ENCODE measurements at regions not wholly inside any gene's neighbourhood (a gene's known extent, or its start where the extent isn't known, plus 50 kb on each side); places are given as distances from the start of the nearest gene placed in this dataset.
"Not testable (repeated sequence)": the region's sequence is repeated elsewhere in the genome, so short reads cannot be mapped to it uniquely, and the experiment has no call there.

GRCh38 chr1:213324859-213325258 is 273.8 kb downstream of the RPS6KC1 start:
- no peak for DNase-seq (ENCODE audit: low read depth in 2 of 2)

DNA sequence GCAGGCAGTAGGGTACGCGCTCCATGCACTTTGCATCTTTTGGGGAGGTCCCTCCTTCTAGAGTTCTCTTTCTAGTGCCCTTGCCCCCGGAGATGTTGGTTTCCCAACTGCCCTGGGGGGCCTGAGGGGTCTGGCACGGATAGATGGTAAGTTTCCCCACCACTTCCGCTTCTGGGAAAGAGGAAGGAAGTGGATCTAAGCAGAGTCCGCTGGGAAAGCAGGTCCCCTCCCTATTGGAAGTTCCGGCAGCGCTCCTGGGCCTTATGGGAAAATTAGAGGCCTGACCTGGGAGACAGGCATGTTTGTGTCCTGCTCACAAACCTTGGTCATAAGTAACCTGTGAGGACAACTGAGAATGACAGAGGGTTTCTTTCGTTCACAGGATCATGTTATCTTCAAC is 274.4 kb downstream of the RPS6KC1 start:
- no peak for DNase-seq (ENCODE audit: low read depth in 2 of 2)

DNA sequence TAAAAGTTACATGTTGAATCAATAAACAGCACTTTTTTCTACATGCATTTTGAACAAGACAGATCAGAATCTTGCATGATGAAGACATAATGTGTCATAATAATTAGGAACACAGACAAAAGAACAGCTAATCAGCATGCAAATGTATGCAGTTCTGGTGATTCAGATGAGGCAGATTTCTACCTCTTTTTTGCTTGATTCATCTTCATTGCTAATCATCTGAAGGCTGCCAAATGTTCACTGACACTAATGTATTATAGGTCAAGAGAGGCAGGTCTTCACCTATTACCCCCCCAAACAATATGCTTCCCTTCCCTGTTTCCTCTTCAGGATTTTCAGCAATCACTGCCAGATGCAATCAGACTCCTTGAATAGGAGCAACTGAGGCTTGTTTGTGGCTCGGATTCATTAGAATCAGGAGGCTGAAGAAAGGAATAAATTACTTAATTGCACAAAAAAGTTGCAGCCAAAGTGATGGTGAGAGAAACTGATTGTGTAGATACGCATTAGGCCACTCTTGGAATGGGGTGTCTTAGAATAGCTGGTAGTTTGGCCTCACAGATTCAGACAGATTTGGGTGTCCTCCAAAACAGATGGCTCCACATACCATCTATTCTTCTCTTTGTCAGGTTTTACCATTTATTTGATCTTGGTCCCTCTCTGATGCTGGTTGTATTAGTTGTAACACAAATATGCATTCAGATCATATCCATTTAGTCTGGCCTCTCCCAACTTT is 275.4 kb downstream of the RPS6KC1 start:
- no peak for DNase-seq (ENCODE audit: low read depth in 2 of 2)

DNA sequence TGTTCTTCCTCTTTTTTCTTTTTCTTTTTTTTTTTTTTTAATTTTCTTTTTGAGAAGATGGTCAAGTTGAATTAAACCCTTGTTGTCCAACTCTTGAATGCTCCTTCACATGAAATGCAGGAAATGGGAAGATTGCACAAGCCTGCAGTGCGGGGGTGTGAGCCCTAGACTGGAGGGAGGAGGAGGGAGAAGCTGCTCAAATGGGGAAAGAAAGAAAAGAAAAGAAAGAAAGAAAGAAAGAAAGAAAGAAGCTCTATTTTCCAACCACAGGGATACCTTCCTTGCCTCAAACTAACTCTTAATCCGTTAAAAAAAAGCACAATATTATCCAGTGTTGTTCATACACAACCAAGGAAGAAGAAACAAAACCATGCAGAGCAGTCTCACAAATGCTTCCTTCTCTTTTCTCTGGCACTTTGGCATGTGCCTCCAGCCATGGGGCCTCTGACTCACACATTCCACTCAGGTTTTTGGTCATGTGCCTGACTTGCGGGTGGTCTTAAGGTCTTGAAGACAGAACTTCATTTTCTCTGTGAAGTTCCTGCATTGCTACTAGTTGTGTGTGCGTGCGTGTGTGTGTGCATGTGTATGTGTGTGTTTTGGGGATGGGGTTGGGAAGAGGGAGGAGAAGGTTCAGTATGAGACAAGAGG is 276.1 kb downstream of the RPS6KC1 start:
- DNase-seq (ENCODE audit: low read depth in 2 of 2), result no peak

- DNase-seq (ENCODE audit: low read depth in 2 of 2), result no peak
Observed at GRCh38 chr1:213329406-213330008, 278.5 kb downstream of the RPS6KC1 start.

DNA sequence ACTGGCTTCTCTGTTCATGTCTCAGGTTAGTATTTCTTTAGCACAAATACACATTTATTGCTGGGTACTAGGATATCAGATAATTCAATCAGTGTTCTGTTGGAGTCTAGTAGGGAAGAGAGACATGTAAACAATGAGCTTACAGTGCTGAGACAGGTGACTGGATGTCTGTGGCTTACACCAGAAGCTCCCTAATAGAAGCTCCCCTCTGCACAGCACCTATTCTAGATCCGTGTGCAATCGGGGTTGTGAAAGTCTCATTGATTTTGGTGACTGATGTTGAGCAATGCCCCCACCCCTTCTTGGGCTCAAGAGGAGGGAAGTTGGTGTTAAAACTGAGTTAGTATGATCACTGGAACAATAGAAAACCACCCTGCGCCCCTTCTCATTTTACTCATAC is 279.2 kb downstream of the RPS6KC1 start:
- DNase-seq (ENCODE audit: low read depth in 2 of 2), result no peak

DNA sequence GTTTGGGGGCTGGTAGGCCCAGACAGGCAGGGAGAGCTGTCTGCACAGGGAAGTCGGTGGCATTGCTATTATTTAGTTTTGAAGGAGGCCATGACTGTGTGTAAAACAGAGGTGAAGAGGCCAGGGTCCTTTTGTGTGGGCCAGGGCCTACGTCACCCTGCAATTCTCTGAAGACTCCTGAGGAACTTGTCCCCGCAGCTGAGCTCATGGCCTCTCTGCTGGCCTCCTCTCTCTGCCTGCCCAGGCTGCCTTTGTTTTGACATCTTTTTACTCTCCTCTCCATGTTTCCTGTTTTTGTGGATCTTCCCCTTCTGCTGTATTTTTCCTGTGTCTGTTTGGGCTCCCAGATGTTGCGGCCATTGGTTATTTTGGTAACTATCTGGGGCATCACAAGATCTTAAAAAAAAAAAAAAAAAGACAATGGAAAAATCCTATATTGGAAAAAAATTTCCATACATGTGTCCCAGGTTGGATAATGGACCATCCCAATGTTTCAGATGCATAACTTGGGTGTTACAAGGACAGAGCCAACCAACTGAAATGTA is 280.7 kb downstream of the RPS6KC1 start:
- no peak for DNase-seq (ENCODE audit: low read depth in 2 of 2)

GRCh38 chr1:213332491-213332890 is 281.4 kb downstream of the RPS6KC1 start:
- no peak for DNase-seq (ENCODE audit: low read depth in 2 of 2)

GRCh38 chr1:213333121-213333520 is 282.1 kb downstream of the RPS6KC1 start:
- DNase-seq (ENCODE audit: low read depth in 2 of 2), result no peak

DNA sequence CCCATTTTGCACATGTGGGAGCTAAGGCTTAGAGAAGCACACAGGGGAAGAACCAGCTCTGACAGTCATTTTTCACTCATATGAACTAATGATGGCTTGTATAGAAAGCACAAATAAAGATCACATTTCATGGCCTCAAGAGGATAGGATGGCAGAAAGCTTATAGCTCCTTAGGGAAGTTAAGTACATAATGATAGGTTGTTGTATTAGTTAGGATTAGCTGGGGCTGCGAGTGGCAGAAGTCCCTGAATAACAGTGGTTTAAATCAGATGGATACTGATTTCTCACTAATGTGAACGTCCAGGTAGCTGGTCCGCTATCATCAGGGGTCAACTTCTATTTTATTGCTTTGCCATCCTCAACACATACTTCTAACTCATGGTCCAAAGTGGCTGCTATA is 284.0 kb downstream of the RPS6KC1 start:
- DNase-seq (ENCODE audit: low read depth in 2 of 2), result no peak

DNA sequence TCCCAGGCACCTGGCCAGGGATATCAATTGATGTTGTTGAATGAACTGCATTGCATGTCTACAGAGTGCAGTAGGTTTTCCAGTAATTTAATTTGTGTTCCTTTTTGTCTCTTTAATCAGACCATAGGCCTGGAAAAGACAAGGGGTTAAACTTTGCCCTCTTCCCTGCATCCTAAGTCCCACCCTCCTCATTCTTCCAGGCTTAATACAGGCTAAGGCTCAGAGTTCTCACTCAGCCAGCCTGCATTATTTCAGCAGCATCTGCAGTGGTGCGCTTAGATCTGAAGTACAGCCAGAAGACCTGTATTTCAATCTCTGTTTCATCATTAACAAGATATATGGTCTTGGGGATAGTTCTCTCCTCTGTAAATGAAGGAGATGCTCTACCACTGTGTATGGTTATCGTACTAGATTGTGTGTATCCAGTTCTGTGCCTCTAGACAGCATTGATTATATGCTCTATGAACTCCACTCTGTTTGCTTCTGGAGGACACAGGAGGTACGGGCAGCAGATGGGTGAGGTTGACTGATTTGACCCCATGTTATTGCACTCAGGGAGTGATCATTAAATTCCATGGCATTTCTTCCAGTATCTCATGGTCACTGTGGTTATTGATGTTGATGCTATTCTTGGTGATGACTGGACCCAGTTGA is 286.1 kb downstream of the RPS6KC1 start:
- no peak for DNase-seq (ENCODE audit: low read depth in 2 of 2)

DNA sequence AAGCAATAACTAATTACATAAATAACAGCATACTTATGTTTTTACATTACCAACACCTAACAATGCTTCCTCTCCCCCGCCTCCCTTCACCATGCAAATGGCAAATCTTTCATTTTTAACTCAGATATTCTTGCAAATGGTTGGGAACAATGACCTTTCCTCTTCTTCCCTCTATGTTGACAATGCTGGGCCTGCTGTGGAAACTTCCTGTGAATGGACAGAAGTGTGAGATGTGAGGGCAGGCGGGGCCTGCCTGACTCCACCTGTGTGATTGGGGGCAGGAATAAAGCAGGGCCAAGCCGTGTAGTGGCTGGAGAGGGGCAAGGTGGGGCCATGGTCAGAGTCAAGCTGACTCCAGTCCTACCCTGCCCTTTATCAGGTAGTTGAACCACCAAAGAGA is 289.6 kb downstream of the RPS6KC1 start:
- no peak for DNase-seq (ENCODE audit: low read depth in 2 of 2)

DNA sequence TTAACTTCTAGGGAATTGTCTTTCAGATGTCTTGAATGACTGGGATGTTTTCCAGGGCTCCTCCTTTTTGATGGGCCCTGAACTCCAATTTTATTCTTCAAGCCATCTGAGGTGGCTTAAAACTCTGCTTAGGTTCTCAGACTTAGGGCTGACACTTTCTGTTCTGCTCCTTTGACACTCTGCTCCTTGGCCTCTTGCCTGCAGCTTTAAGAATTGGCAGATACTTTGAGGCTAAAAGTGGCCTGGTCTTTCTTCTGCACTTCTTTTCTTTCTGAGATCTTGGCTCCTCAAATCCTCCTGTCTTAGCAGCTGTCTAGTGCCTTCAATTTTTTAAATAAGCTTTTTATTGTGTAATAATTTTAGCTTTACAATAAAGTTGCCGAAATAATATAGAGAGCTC is 294.6 kb downstream of the RPS6KC1 start:
- no peak for DNase-seq (ENCODE audit: low read depth in 2 of 2)

DNA sequence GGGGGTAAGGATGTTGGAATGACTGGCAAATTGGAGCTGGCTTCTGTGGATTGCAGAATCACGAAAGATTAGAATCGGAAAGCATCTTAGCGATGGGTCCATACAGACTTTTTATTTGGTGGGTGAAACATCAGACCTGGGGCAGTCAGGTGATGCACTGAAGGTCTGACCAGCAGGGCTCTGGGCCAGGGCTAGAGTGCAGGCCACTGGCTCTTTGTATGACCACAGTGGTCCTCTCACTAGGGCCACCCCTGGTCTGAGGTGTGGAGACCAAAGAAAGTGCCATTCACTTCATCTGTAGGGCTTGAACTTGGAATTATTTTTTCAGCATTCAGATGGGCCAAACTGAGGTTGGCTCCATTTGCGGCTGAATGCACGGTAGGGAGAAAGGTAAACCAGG is 306.4 kb downstream of the RPS6KC1 start:
- DNase-seq (ENCODE audit: low read depth in 2 of 2), result no peak

- not testable (repeated sequence) for DNase-seq (ENCODE audit: low read depth in 2 of 2)
Observed at GRCh38 chr1:213358368-213358767, 307.3 kb downstream of the RPS6KC1 start.

DNA sequence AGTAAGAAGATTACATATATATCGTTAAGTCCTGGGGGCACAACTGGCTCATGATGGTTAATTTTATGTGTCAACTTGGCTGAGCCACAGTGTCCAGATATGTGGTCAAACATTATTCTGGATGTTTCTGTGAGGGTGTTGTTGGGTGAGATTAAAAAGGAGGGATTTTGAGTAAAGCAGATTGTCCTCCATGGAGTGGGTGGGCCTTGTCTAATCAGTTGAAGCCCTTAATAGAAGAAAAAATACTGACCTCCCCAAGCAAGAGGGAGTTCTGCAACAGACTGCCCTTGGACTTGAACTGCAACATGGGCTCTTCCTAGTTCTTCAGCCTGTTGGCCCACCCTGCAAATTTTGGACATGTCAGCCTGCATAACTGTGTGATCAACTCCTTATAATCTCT is 311.6 kb downstream of the RPS6KC1 start:
- no peak for DNase-seq (ENCODE audit: low read depth in 2 of 2)

DNA sequence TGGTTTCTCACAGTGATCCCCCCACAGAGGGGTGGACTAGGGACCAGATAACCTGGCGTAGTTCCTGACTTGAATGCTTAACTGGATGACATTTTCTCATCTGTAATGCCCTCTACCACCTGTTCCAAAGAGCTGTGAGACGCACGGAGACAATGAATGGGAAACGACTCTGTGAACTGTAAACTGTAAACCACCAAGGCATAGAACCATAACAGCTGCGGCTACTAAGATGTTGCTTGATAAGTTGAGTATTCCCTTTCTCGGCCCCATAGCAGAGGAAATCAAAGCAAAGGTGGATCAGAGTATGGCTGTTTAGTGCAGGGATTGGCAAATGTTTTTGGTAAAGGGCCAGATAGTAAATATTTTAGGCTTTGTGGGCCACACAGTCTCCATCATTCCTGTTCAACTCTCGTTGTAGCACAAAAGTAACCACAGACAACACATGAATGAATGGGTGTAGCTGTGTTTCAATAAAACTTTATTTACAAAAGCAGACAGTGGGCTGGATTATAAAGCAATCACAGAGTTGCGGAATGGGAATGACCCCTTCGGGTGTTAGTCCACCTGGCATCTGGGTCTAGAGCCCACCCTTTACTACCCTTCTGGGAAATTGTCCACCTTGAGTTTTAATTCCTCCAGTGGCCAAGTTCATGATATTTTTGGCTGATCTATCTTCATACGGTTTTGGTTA is 315.2 kb downstream of the RPS6KC1 start:
- no peak for DNase-seq (ENCODE audit: low read depth in 2 of 2)

DNA sequence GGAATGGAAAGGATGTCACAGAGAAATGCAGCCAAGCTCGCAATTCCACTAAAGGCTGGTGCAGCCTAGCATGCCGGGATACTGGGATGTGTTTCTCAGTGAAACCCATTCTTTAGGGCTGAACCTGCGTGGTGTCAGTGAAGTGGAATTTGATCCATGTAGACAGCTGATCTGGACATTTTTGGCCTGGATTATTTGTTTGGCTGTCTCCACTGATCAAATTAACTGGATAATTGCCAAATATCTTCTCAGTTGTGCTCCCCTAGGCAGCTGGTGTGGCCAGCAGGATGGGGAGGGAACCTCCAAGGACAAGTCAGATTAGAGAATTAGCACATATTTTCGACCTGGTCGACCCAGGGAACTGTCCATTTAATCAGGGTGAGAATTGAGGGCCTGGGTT is 318.4 kb downstream of the RPS6KC1 start:
- no peak for DNase-seq (ENCODE audit: low read depth in 2 of 2)

DNA sequence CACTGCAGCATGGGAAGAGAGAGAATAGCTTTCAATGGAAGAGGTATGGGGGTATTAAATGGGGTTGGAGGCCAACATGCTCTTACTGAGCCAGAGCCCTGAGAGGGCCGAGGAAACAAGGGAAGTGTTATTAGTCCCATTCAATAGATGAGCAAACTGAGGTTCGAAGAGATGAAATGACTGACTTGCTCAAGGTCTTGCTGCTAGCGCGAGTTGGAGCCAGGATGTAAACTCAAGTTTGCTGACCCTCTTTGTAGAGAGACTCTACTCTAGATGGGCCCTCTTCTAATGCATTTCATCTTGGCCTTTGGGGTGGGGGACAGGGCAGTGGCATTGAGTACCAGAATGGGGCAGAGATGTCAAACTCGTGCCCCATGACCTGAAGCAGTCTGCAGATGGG is 319.5 kb downstream of the RPS6KC1 start:
- DNase-seq (ENCODE audit: low read depth in 2 of 2), result no peak

DNA sequence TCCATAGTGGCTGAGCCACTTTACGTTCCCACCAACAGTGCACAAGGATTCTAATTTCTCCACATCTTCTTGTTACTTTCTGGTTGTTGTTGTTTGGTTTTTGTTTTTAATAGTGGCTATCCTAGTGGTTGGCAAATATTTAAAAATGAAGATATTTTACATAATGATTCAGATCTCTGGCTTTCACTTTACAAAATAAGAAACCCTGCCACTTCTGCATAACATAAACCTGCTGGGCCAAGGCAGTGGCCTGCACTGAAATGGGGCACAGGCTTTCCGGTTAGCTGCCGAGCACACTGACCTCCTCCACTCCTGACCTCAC is 320.4 kb downstream of the RPS6KC1 start:
- no peak for DNase-seq (ENCODE audit: low read depth in 2 of 2)

GRCh38 chr1:213371847-213372619 is 321.0 kb downstream of the RPS6KC1 start:
- DNase-seq (ENCODE audit: low read depth in 2 of 2), result no peak
